EH (cell line): ENCODE measurements at regions not wholly inside any gene's neighbourhood (a gene's known extent, or its start where the extent isn't known, plus 50 kb on each side); places are given as distances from the start of the nearest gene placed in this dataset.
A peak's percentile ranks its signal among the peaks of the same experiment; 100 is the strongest.

ENCODE experiments used
- DNase-seq: peaks from one replicate; pipeline ENCODE4 v3.0.0-alpha.2; 2015; ENCODE audit warnings: low read depth

DNA sequence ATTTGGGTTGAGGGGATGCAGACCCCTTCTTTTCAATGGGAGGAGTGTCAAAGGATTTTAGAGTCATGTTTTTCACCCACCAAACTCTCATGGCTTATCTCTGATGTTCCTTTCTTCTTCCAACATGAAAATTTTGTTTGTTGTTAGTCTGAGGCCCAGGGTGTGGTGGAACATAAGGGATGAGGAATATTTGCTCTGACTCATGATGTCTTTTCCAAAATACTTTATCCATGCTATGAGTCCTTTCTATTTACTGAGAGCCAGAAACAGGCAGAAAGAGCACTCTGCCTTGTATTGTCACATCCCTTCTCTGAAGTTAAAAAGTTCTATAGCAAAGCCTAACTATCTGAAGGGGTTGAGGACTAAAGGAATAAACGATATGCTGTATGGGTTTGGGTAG lies 61.6 kb upstream of the GYPA start:
- DNase-seq: no peak

DNA sequence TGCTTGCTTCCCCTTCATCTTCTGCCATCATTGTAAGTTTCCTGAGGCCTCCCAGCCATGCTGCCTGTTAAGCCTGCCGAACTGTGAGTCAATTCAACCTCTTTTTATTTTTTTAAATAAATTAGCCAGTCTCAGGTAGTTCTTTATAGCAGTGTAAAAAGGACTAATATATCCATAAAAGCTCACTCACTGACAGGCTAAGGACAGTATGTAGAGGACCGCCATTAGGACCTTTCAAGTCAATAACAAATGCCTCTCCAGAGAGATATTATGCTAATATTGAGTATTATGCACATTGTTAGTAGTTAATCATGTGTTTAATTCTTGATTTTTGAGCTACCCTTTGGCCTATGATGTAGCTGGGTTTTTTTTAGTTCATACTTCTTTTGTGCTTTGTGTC lies 62.6 kb upstream of the GYPA start:
- no peak for DNase-seq

DNA sequence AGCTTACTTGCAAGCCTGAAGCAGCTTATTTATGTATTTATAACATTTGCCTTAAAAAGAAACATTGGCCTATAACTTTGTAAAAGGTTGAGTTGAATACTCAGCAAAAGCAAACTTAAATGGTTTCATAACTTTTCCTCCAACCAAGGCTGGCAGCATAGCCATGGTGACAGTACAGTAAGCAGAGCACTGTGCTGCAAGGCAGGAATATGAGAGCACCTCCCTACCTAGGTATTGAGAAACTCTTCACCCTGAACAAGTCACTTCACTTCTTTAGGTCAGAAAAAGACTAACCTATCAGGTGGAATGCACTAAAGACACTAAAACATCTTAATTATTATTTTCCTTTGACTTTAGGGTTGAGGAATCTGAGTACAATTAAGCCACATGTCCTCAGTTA lies 63.9 kb upstream of the GYPA start:
- DNase-seq: no peak

DNA sequence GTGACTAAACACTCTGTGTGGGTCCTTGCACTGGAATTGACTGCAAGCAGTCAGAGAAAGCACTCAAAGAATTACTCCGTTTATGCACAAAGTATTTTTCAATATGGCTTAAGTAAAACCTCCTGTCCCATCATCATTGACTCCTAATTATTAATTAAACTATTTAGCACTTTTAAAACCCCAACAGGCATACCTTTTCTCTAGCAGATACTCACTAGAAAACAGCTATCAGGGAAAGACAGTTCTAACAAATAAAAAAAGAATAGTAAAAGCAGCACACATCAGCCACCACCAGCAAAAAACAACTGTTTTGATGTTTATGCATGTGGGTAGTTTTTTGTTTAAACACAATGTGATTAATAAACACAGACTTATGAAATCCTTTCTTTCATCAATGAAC lies 66.2 kb upstream of the GYPA start:
- DNase-seq: no peak

DNA sequence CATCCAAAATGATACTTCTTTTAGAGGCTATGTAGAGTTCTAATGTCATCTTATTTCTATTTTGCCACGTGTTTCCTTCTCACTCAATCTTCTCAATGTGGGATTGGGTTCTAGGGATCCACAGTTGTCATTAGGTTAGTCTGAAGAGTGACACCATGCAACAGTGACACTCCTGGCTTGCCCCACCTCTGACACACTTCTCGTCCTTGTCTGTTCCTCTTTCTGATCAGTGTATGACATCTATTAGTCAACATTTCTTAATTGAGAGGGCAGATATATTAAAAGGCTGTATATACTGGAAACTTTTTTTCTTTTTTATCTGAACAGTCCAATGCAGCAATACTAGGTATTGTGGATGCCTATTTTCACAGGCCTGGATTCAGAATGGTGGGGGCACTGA lies 67.6 kb upstream of the GYPA start:
- no peak for DNase-seq

DNA sequence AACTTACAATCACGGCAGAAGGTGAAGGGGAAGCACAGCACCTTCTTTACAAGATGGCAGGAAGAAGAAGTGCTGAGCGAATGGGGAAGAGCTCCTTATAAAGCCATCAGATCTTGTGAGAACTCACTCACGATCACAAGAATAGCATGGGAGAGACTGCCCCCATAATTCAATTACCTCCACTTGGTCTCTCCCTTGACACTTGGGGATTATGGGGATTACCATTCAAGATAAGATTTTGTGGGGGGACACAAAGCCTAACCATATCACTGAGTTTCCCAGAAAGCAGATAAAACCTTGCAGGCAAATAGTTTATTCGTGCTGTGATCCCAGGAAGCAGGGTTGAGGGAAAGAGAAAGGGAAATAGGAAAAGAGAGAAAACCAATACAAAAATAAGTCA lies 69.0 kb upstream of the GYPA start:
- DNase-seq: no peak

DNA sequence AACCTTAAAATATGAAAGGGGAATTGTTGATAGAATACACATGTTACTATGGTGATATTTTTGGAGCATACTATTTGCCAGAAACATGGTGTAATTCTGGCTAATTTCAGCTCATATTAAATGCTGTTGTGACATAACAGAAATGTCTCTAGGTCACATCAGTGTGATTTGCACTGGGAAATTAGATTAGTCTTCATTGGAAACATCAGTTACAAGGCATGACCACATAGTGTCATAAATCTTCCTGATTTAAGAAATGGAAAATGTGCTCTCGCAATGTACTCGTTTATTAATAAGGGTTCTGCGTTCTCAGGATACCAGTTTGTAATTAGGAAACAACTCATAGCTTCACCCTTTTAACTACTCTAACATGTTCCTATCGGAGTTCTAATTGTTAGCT lies 72.9 kb upstream of the GYPA start:
- DNase-seq: no peak

DNA sequence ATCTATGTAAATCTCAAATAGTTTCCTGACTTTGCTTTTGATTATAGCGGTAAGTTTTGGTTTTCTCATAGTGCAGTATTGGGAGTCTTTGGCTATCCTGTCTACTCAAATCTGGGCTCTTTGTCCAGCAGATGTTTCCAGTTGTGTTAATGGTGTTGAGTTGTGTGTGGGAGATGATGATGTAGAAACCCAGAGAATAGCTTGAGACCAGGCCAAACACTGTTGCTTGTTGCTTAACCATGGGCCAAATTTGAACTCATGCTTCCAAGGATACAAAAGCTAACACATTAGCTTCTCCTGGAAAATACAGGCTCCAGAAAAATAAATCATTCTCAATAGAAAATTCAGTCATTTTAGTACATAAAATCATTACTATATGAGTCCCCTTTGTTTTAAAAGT lies 82.6 kb upstream of the GYPA start:
- no peak for DNase-seq

DNA sequence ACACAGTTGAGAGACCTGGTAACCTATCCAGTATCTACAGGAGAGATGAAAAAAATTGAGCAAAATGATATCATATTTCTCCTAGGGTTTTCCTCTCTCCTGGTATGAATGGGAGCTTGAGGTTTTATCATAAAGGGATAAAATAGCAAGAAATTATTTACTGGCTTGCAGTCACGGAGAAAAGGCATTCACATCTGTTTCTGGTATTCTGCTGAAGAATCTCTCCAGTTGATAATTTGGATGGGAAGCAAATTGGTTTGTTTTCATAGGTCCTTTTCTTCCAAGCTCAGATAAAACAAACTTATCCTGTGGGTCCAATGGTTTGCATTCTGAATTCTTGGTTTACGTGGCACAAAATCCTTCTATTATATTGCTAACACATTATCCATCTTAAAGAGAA lies 83.1 kb upstream of the GYPA start:
- no peak for DNase-seq

DNA sequence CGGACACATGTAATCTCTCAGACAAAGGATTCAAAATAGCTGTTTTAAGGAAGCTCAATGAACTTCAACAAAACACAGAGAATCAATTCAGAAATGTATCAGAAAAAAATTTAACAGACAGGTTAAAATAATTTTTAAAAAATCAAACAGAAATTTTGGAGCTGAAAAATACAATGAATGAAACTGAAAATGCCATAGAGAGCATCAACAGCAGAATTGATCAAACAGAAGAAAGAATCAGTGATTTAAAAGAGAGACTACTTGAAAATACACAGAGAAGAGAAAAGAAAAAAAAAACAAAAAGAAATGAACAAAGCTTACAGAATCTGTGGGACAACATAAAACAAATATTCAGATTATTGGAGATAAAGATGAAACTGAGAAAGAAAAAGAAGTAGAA lies 118.8 kb upstream of the GYPA start:
- no peak for DNase-seq

DNA sequence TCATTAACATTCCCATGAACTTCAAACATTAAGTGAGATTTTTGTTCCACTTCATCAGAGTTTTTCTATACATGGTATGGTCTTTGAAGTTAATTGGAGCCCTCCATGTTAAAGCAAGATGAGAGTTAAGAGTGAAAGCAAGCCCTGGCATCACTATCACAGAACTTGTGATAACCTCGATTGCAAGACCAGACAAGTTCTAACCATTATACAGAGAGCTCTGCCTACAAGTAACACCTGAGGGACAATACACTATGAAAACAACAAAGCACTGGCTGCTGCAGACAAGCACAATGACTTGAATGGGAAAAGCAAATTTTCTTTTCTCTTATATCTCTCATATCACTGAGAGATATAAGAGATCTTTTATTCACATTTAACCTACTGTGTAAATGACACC lies 126.6 kb upstream of the GYPA start:
- DNase-seq: no peak

DNA sequence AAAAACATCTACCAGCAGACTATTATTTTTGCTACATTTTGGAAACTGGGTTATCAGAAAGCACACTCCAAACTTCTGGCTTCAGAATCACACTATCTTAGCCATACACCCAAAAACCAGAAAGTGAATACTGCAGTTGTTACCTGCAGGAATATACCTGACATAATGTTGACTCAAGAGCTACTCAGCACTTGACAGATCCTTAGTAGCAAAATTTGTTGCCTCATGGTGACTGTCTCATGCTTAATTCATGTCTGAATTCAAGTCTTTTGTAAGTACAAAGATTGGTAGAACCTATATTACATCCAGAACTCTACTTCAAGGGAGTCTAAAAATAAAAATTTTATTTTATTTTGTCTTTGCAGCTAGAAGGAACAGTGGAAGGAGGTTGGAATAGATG lies 140.2 kb upstream of the GYPA start:
- no peak for DNase-seq

DNA sequence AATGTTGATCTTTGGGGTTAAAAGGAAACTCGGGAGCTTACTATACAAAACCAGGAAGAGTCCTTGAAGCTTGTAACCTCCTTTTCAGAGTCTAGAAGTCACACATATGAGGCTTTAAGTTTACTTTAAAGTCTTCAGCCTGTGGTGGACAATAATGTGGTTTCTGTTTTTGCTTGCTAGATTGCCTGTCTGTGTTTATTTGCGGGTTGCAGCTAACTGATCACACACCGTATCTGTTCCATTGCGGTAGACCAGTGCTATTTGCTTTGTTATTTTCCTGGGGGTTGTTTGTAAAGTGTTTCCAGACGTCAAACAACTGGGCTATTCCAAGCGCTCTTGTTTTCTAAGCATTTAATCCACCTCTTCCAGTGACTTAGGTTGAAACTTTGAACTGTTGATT lies 143.0 kb upstream of the GYPA start:
- no peak for DNase-seq

DNA sequence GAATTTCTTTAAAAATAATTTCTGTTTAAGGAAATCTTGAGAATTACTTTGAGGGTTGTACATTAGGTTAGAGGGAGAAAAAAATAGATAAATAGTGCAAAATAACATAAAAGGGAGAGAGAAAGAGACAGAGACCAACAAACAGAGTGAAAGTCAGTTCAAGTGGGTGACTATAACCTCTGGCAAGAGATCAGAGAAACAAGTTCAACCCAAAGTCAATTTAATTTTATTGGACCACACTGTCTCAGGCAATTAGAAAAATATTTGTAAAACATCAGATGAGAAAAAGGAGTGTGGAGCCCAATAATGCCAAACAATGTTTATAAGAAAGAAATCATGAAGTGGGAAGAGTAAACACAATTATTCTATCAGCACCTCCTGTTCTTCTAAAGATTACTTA lies 143.5 kb upstream of the GYPA start:
- DNase-seq: no peak

DNA sequence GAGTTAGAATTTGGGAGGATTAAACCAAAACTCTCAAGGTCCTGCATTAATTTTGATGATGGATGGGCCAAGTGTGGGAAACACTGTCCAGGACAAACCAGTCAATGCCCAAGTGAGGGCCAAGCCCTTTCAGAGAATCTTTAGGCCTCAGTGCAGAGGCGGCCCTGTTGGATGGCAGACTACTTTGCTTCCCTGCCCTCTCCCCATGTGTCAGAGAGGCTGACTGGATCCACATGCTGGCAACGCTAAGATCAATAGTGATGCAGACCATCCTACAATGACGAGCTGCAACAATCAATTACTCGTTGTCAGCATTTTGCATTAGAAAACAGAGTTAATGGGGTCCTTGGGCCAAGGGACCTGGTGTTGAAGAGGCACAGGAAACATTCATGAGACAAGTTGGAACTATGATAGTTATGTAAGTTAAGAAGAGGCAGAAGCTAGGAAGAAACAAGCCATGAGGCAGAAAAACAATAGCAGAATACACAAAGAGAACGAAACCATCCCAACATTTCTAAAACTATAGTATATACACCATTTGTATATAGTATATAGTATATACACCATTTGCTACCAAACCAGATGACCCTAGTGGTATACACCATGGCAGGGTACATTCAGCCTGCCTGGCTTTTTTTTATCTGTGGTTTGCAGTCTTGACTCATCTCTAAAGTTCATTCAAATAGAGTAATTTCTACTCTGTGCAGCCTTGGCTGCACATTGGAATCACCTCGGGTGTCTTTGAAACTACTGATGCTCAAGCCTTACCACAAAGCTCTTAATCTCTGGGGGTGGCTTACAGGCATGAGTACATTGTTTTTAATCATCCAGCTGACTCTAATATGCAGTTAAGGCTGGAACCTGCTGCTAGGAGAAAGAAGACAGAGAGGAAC lies 147.7 kb upstream of the GYPA start:
- DNase-seq: no peak

DNA sequence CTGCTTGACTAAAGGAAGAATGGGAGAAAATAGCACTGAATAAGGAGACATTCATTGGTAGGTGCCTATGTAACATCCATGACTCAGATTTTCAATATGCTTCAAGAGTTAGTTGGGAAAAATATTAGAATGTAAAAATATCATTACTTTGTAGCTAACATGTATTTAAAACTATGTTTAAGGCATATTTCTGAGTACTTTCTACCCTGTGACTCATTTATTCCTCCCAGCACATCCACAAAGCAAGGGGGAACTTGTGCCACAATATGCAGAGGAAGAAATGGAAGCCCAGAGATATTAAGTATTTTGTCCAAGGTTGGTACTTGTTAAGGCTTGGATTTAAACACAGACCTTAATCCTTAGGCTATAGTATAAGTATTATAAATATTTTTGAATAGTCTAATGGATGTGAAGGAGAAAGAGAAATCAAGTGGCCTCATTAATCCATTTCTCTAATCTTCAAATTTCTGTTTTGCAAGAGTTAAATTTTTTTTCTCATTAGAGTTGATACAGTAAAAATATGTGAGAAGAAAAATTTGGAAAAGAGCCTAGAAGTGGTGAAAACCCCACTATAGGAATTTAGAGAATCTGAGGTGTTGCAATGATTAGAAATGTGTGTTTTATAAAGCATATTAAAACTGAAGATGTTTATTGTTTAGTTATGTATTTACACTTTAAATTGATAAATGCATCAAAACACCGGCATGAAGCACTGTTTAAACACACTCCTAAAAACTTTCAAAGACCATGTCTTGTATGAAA lies 149.3 kb upstream of the GYPA start:
- no peak for DNase-seq

DNA sequence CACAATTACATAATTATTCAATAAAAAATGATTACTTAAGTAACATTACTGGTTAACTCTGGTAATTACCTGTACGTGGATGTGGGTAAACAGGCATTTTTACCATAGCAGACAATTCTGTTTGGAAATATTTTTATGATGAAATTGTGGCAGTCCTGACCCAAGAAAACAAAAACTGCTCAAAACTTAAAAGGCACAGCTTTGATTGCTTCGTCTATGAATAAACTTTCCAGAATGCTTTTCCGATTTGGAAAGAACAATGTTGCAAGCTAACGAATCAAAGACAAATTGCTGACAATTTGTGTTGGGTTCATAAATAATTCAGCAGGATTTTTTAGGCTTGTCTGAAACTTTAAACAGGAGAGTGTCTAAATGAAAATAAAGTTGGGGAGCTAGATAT lies 150.6 kb upstream of the GYPA start:
- DNase-seq: no peak

DNA sequence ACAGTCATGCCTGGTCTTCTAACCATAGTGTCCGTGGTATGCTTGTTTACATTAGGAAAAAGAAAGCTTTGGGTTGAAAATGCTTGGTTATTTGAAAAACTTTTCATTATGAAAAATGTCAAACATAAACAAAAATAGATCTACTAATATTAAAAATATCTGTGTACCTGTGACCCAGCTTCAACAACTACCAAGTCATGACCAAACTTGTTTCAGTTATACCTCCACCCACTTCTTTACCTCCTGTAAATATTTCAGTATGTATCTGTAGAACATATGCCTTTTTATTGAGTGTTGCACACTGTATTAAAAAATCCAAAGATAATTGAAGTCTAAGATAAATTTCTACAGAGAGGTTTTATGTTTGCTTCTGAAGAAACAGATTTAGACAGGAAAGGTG lies 153.7 kb upstream of the GYPA start:
- no peak for DNase-seq

DNA sequence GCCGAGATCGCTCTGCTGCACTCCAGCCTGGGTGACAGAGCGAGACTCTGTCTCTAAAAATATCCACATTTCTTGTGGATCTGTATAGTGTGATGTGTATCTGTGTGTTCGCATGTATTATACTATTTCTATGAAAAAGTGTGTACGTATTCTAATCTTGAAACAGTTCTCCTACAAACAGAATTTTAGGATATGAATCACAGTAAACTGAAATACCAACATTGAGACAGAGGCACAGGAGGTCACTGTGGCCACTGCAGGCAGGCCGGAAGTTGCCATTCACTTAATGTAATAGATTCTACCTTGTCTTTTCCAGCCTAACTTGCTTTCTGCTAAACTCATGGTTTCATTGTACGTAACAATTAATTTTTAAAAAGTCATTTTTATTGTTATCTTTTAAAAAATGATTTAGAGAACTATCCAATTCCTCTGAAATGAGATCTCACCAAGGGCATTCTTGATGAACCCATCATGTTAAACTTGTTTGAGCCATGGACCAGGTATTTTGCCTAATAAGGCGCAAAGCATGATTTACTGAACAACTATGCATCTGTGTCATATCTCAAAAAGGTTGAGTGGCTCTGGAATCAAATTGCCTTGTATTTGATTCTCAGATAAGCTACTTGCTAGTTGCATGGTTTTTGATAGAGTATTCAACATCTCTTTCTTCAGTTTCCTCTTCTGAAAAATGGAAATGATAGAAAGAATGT lies 154.9 kb upstream of the GYPA start:
- peak; percentile 4 for DNase-seq

DNA sequence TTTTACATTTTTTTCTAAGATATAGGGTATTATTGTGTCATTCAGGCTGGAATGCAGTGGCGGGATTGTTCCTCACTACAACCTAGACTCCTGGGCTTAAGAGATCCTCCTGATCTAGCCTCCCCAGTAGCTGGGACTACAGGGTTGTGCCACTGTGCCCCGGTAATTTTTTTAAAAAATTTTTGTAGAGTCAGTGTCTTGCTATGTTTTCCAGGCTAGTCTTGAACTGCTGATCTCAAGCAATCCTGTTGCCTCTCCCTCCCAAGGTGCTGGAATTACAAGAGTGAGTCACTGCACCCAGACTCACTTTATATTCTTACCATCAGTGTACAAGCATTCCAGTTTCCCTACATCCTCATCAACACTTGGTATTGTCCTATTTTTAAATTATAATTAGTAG lies 156.4 kb upstream of the GYPA start:
- no peak for DNase-seq

DNA sequence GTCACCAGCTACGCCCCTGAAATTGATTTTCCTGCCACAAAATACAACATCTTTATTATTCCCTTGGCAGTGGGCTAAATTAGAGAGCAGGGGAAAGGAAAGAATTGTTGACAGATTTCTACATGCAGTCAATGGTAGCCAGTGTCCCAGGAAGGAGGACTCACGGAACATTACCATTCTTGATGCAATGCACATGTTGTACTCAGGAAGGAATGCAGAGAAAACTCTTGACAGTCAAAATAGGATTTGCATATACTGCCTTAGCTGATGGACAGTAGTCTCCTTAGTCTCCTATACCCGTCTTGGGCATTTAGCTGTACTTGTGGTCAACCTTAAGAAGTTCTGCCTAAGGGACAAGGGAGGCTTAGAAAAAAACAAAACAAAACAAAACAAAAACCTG lies 158.0 kb upstream of the GYPA start:
- DNase-seq: no peak

DNA sequence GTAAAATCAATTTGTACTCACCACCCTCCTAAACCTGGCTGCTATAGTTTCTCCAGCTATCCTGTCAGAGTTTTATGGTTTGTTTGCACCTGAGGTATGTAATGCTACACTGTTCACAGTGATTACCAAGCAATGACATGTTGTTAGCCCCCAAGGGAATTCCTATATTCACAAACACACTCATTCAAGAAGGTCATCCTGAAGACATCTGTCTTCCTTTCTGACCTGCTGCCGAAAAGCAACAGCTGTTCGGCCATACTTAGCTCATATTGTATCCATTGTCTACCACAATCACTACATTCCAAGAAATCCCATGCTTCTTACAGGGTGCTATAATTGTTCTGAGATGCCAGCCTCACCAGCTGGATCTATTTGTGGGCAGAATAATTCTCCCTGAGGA lies 160.1 kb upstream of the GYPA start:
- no peak for DNase-seq
